GM18861 (cell line): ENCODE measurements at regions not wholly inside any gene's neighbourhood (a gene's known extent, or its start where the extent isn't known, plus 50 kb on each side); places are given as distances from the start of the nearest gene placed in this dataset.
"Not testable (repeated sequence)": the region's sequence is repeated elsewhere in the genome, so short reads cannot be mapped to it uniquely, and the experiment has no call there.

Experiments used
- ATAC-seq: cut with Tn5 transposase; IDR thresholded peaks from one replicate; pipeline ENCODE4 v1.9.1; 2021; ENCODE audit not compliant: unreplicated experiment

GRCh38 chr15:69552057-69552815, 99.6 kb downstream of the RPLP1 start:
- ATAC-seq: no peak

- no peak for ATAC-seq
Measured at GRCh38 chr15:69553686-69554085, 101.1 kb downstream of the RPLP1 start.

- ATAC-seq: no peak
Measured at GRCh38 chr15:69554279-69554961, 101.8 kb downstream of the RPLP1 start.

- no peak for ATAC-seq
Measured at GRCh38 chr15:69555080-69555479, 102.5 kb downstream of the RPLP1 start.

GRCh38 chr15:69556344-69556743, 103.7 kb downstream of the RPLP1 start:
- ATAC-seq: no peak

GRCh38 chr15:69557020-69557706, 104.5 kb downstream of the RPLP1 start:
- ATAC-seq: no peak

GRCh38 chr15:69557707-69558409, 105.2 kb downstream of the RPLP1 start:
- ATAC-seq: no peak

- ATAC-seq: no peak
Measured at GRCh38 chr15:69559440-69560190, 107.0 kb downstream of the RPLP1 start.

- ATAC-seq: no peak
Measured at GRCh38 chr15:69561071-69561784, 108.6 kb downstream of the RPLP1 start.

GRCh38 chr15:69562116-69562515, 109.5 kb downstream of the RPLP1 start:
- no peak for ATAC-seq

GRCh38 chr15:69562564-69562963, 109.9 kb downstream of the RPLP1 start:
- ATAC-seq: no peak

- no peak for ATAC-seq
Measured at GRCh38 chr15:69565066-69565655, 112.5 kb downstream of the RPLP1 start.

- not testable (repeated sequence) for ATAC-seq
Measured at GRCh38 chr15:69567238-69567760, 114.7 kb downstream of the RPLP1 start.

- no peak for ATAC-seq
Measured at GRCh38 chr15:69568173-69569009, 115.8 kb downstream of the RPLP1 start.

GRCh38 chr15:69570454-69570853, 117.8 kb downstream of the RPLP1 start:
- no peak for ATAC-seq

- ATAC-seq: no peak
Measured at GRCh38 chr15:69570997-69571396, 118.4 kb downstream of the RPLP1 start.

GRCh38 chr15:69573278-69573677, 120.7 kb downstream of the RPLP1 start:
- ATAC-seq: not testable (repeated sequence)

- no peak for ATAC-seq
Measured at GRCh38 chr15:69573815-69574475, 121.3 kb downstream of the RPLP1 start.
